ENCODE measurements at regions not wholly inside any gene's neighbourhood (a gene's known extent, or its start where the extent isn't known, plus 50 kb on each side); places are given as distances from the start of the nearest gene placed in this dataset.
"Not testable (repeated sequence)": the region's sequence is repeated elsewhere in the genome, so short reads cannot be mapped to it uniquely, and the experiment has no call there.

GRCh38 chr4:20017777-20018115, 234.0 kb upstream of the SLIT2 start:
- Histone ChIP-seq H3K27me3 (ENCODE audit: control insufficient read depth, insufficient read depth, low read length) (no peaks in the 10 kb centered on the region), H3K9me3 (ENCODE audit: control insufficient read depth in 2 of 3, insufficient read depth in 1 of 3, low read length in 3 of 3) (no peaks in the 10 kb centered on the region), H3K9ac (ENCODE audit: low read length in 3 of 3) (no peak overlapping the region), H3K4me1 (ENCODE audit: control insufficient read depth in 2 of 3, insufficient read depth in 2 of 3, low read depth in 1 of 3, low read length in 3 of 3) (no peaks in the 10 kb centered on the region), H3K4me3 (ENCODE audit: low read length in 3 of 3) (no peak overlapping the region), H3K27ac (ENCODE audit: low read depth in 2 of 2, low read length in 2 of 2) (no peak overlapping the region), H3K36me3 (ENCODE audit: control insufficient read depth in 2 of 3, insufficient read depth in 3 of 3, low read length in 3 of 3) (no peaks in the 10 kb centered on the region)
- FAIRE-seq (no peak), DNase-seq (no peak)
- no peak for TF ChIP-seq CTCF (IDR thresholded peaks at IDR 0.05; ENCODE audit: borderline replicate concordance, extremely low read depth, insufficient read depth)
- intact Hi-C loops (cut with DNase I), result no loop called here

- Histone ChIP-seq H3K36me3 (ENCODE audit: control insufficient read depth in 2 of 3, insufficient read depth in 3 of 3, low read length in 3 of 3) (no peaks in the 10 kb centered on the region), H3K27ac (ENCODE audit: low read depth in 2 of 2, low read length in 2 of 2) (no peak overlapping the region), H3K4me1 (ENCODE audit: control insufficient read depth in 2 of 3, insufficient read depth in 2 of 3, low read depth in 1 of 3, low read length in 3 of 3) (no peaks in the 10 kb centered on the region), H3K9me3 (ENCODE audit: control insufficient read depth in 2 of 3, insufficient read depth in 1 of 3, low read length in 3 of 3) (no peaks in the 10 kb centered on the region), H3K27me3 (ENCODE audit: control insufficient read depth, insufficient read depth, low read length) (no peaks in the 10 kb centered on the region), H3K9ac (ENCODE audit: low read length in 3 of 3) (no peak overlapping the region), H3K4me3 (ENCODE audit: low read length in 3 of 3) (no peak overlapping the region)
- intact Hi-C loops (cut with DNase I), result no loop called here
- TF ChIP-seq CTCF (IDR thresholded peaks at IDR 0.05; ENCODE audit: borderline replicate concordance, extremely low read depth, insufficient read depth), result no peak
- DNase-seq (no peak), FAIRE-seq (no peak)
Observed at GRCh38 chr4:20017070-20017776, 234.5 kb upstream of the SLIT2 start.

- FAIRE-seq, result no peak
- TF ChIP-seq CTCF (IDR thresholded peaks at IDR 0.05; ENCODE audit: borderline replicate concordance, extremely low read depth, insufficient read depth), result no peak
- no peak for DNase-seq
- H3K27me3 ChIP-seq (ENCODE audit: control insufficient read depth, insufficient read depth, low read length), result no peaks in the 10 kb centered on the region
- no peaks in the 10 kb centered on the region for H3K9me3 ChIP-seq (ENCODE audit: control insufficient read depth in 2 of 3, insufficient read depth in 1 of 3, low read length in 3 of 3)
- H3K9ac ChIP-seq (ENCODE audit: low read length in 3 of 3), result no peak overlapping the region
- H3K4me3 ChIP-seq (ENCODE audit: low read length in 3 of 3), result no peak overlapping the region
- no peak overlapping the region for H3K27ac ChIP-seq (ENCODE audit: low read depth in 2 of 2, low read length in 2 of 2)
- no peaks in the 10 kb centered on the region for H3K4me1 ChIP-seq (ENCODE audit: control insufficient read depth in 2 of 3, insufficient read depth in 2 of 3, low read depth in 1 of 3, low read length in 3 of 3)
- H3K36me3 ChIP-seq (ENCODE audit: control insufficient read depth in 2 of 3, insufficient read depth in 3 of 3, low read length in 3 of 3), result no peaks in the 10 kb centered on the region
- intact Hi-C loops (cut with DNase I), result no loop called here
Observed at GRCh38 chr4:20015636-20016224, 236.0 kb upstream of the SLIT2 start.

- H3K9me3 ChIP-seq (ENCODE audit: control insufficient read depth in 2 of 3, insufficient read depth in 1 of 3, low read length in 3 of 3); H3K4me1 ChIP-seq (ENCODE audit: control insufficient read depth in 2 of 3, insufficient read depth in 2 of 3, low read depth in 1 of 3, low read length in 3 of 3); H3K9ac ChIP-seq (ENCODE audit: low read length in 3 of 3); H3K36me3 ChIP-seq (ENCODE audit: control insufficient read depth in 2 of 3, insufficient read depth in 3 of 3, low read length in 3 of 3); H3K27me3 ChIP-seq (ENCODE audit: control insufficient read depth, insufficient read depth, low read length); intact Hi-C loops (cut with DNase I); H3K4me3 ChIP-seq (ENCODE audit: low read length in 3 of 3); H3K27ac ChIP-seq (ENCODE audit: low read depth in 2 of 2, low read length in 2 of 2); FAIRE-seq: not testable (repeated sequence)
- DNase-seq, result peak in 1 of 5 donors; percentile 51
Observed at GRCh38 chr4:20003836-20004558, 247.7 kb upstream of the SLIT2 start.

Data from kidney (tissue), 13 donors.